ENCODE measurements at regions not wholly inside any gene's neighbourhood (a gene's known extent, or its start where the extent isn't known, plus 50 kb on each side); places are given as distances from the start of the nearest gene placed in this dataset.

GRCh38 chr12:132424811-132425210, 65.1 kb upstream of the FBRSL1 start:
- no peak for DNase-seq (ENCODE audit: low read depth in 2 of 2)

DNA sequence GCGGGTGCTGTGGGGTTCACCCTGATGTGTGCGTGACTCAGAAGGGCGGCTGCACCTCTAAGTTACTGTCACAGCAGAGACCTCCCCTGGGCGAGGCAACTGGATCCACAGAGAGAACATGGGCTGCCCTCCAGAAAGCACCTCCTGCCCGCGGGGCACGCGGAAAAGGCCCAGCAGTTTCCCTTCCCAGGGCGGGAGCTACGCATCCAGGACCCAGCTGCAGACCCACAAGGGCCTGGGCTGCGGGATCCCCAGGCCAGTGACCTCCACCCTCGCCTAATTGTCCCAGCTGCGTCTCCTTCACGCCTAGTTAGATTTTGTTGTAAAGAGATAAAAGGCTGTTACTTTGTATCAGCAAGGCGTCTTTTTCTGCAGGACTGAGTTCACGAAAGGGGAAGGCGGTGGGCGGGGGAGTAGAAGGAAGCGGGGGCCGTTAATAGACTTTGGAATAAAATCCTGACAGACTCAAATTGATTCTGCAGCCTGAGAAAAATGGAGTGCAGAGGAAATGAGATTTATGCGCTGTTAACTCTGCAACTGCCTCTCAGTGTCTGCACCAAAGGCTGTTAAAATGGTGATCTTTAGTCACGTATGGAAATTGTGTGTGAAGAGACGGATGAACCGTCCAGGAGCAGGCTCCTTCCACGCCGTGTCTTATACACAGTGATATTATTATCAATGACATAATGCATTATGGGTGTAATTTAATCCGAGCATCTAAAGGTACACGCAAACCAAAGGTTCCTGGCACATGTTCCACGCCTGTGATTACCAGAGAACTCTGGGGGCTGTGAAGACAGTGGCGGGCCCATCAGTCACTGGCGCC, 65.9 kb upstream of the FBRSL1 start:
- no peak for DNase-seq (ENCODE audit: low read depth in 2 of 2)

DNA sequence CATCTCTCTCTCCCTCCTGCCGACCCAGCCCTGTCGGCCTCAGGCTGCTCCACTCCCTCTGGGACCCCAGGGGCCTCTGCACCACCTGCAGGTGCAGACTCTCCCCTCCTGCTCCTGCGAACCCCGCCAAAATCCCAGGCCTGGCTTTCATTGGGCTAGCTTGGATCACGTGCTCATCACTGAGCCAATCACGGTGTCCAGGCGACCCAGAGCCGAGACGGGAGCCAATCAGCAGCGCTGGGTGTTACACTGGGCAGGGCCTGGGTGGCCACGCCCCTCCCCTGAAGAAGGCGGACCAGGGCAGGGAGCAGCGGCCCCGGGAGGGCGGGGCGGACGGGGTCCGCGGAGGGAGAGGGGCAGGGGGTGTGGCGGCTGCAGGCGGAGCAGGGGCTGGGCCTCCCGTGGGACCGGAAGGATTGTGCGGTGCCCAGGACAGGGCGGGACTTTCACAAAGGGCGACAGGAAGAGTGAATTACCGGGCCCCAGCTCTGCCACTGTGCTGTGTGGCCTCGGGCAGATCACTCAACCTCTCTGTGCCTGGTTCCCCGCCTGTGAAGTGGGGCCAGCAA, 66.6 kb upstream of the FBRSL1 start:
- DNase-seq (ENCODE audit: low read depth in 2 of 2): no peak

GRCh38 chr12:132422381-132423043, 67.4 kb upstream of the FBRSL1 start:
- no peak for DNase-seq (ENCODE audit: low read depth in 2 of 2)

DNA sequence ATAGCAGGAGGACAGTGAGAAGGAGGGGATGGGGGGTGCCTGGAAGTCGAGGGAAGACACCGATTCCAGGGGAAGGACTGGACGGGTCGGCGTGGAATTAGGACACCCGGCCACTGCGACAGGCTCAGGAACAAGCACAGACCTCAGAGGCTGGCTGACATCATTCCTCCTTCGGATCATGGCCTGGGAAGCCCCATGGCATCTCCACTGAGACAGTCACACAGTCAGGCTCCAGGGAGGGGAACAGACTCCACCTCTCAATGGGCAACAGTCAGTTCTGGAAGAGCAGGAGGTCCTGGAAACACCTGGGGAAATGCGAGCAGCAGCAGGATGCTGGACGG, 67.9 kb upstream of the FBRSL1 start:
- DNase-seq (ENCODE audit: low read depth in 2 of 2): no peak

GRCh38 chr12:132419631-132420246, 70.2 kb upstream of the FBRSL1 start:
- no peak for DNase-seq (ENCODE audit: low read depth in 2 of 2)

DNA sequence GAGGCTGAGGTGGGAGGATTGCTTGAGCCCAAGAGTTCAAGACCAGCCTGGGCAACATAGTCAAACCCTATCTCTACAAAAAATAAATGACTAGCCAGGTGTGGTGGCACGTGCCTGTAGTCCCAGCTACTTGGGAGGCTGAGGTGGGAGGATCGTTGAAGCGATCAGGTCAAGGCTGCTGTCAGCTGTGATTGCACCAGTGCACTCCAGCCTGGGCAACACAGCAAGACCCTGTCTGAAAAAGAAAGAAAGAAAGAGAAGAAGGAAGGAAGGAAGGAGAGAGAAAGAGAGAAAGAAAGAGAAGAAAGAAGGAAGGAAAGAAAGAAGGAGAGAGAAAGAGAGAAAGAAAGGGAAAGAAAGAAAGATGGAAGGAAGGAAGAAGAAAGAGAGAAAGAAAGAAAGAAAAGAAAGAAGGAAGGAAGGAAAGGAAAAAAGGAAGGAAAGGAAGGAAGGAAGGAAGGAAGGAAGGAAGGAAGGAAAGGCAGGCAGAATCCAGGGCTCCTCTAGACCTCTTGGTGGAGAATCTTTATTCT, 71.5 kb upstream of the FBRSL1 start:
- DNase-seq (ENCODE audit: low read depth in 2 of 2): no peak

- no peak for DNase-seq (ENCODE audit: low read depth in 2 of 2)
Measured at GRCh38 chr12:132417741-132418140, 72.2 kb upstream of the FBRSL1 start.

DNA sequence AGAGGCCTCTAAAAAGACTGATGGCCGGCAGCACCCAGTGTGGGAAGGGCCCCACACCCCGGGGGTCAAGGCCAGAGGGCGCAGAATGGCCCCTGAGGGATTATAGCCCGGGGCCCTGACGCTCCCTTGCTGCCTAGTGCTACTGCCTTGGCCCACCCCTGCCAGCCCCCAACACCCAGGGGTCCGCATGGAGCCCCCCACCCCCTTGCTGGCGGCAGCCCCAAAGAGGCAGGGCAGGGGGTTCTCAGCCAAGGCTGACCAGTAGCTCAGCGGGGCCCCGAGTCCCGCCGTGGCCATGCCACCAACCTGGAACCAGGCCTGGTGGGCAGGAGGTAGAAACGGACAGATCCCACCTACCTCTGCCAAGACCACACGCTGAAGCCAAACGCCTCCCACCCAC, 73.1 kb upstream of the FBRSL1 start:
- DNase-seq (ENCODE audit: low read depth in 2 of 2): no peak

DNA sequence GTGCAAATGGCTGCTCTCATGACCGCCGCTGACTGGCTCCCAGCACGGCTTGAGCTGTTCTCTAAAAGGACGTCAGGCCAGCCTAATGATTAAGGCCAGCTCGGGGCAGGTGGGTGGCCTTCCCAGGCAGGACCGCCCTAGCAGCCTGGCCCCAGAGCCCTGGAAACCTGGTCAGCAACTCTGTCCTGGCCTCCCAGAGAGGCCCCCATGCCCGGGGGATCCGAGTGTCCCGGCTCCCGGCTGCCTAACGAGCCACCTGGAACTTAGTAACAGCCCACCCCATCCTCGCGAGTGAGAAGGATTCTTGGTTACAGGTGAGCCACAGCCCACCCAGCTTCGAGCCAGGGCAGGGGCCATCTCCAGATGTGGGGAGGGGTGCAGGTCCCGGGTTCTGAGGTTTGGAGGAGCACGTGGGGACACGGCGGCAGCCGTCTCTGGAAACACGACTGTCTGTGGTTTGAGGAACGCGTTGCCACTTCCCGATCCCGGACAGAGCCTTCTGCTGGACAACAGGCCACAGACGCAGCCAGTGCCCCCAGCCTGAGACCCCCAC, 73.8 kb upstream of the FBRSL1 start:
- DNase-seq (ENCODE audit: low read depth in 2 of 2): no peak

GRCh38 chr12:132415327-132416120, 74.4 kb upstream of the FBRSL1 start:
- DNase-seq (ENCODE audit: low read depth in 2 of 2): no peak

DNA sequence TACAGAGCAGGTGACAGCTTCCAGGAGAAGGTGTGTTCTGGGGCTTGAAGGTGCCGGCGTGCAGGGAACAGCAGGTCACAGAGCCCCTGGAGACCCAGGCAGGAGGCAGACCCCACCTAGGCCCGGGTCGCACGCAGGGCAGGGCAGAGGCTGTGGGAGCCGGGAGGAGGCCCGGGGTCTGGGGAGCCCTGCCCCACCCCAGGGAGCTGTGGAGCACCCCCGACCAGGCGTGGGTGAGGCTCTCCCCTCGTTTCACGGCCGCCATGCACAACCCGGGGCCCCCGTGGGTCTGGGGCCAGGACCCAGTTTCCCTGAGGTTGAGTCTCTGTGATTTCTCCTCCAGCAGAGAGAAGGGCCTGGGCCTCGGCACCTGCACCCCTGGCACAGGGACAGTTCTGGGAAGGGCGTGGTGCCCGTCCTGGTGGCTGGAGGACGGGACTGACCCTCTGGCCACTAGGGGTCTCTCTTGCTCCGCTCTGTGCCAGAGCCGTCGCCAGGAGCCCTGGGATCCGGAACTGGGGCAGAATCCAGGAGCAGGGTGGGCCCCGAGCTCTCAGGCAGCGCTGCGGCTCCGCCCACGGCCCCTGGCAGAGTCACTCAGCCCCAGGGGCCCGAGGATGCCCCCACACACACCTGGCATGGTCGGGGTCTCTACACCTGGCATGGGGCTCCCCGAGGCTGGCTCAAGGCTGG, 75.2 kb upstream of the FBRSL1 start:
- peak; percentile 34 to 46 for DNase-seq (ENCODE audit: low read depth in 2 of 2)

GRCh38 chr12:132413931-132414588, 75.9 kb upstream of the FBRSL1 start:
- DNase-seq (ENCODE audit: low read depth in 2 of 2): no peak

- no peak for DNase-seq (ENCODE audit: low read depth in 2 of 2)
Measured at GRCh38 chr12:132411457-132411856, 78.5 kb upstream of the FBRSL1 start.

GRCh38 chr12:132410849-132411248, 79.1 kb upstream of the FBRSL1 start:
- no peak for DNase-seq (ENCODE audit: low read depth in 2 of 2)

DNA sequence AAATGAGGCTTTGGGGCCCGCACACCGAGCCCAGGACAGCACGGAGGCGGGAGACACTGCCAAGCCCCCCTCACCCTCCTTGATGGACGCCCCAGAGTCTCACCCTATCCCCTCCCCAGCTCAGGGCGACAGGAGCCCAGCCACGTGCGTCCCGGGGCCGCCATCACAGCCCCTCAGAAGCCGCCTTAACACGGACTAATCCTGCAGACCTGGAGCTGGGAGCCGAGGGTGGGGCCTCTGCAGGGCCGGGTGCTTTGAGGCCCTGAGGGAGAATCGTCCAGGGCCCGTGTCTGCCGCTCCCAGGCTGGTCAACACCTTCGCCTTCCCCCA, 79.7 kb upstream of the FBRSL1 start:
- no peak for DNase-seq (ENCODE audit: low read depth in 2 of 2)

- no peak for DNase-seq (ENCODE audit: low read depth in 2 of 2)
Measured at GRCh38 chr12:132409495-132410295, 80.3 kb upstream of the FBRSL1 start.

DNA sequence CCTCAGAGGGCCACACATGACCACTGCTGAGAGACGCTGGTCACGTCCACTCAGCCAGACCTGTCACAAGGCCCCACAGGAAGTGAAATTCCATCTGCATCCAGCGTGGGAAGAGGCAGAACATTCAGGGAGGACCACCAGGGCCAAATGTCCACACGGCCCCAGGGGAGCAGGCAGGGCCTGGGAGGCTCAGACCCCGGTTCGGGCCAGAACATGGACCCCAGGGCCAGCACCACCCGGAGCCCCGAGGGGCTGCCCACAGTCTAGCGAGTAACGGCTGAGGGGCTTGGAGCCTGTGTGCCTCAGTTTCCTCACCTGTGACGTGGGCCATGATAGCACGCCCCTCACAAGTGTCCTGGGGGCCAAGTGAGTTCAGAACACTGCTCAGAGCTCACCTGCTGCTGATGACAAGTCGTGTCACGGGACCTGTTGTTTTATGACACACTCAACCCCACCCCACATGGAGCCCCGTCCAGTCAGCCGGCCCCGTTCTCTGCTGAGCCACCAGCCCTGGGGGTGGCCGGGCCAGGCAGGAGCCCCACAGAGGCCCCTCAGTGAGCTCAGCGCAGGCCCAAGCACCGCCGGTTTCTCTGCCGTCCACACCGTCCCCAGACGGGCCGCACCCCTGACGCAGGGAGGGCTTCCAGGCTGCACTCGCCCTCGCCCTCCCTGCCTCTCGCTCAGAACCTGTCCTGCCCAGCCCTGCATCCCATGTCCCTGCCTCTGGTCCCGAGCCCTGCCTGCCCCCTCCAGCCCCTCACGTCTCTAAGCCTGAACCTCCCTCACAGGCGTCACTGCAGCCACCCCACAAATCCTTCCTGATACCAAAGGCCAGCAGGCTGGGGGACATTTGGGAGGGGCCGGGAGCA, 79.5 kb upstream of the GALNT9 start:
- DNase-seq (ENCODE audit: low read depth in 2 of 2): no peak

DNA sequence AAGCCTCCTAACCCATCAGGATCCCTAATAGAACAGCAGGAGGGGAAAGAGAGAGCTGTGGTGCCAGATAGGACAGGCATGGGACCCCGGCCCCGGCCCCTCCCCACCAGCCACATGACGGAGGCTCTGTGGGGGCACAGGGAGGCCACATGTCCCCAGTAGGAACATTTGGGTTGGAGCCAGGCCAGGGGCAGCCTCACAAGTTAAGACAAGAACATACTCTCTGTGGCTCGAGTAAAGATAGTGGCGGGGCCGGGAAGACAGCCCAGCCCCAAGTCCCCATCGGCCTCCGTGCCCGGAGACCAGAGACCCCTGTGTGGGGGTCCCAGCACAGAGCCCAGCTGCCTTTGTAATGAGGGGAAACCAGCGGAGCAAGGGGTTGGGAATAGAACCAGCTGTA, 78.6 kb upstream of the GALNT9 start:
- no peak for DNase-seq (ENCODE audit: low read depth in 2 of 2)

All from stimulated activated CD8-positive, alpha-beta memory T cell treated with anti-CD3 and anti-CD28 coated beads, Interleukin-7, amount 100 ng/mL, for 1 hour (primary cell).